ENCODE measurements at regions not wholly inside any gene's neighbourhood (a gene's known extent, or its start where the extent isn't known, plus 50 kb on each side); places are given as distances from the start of the nearest gene placed in this dataset.
"Not testable (repeated sequence)": the region's sequence is repeated elsewhere in the genome, so short reads cannot be mapped to it uniquely, and the experiment has no call there.

DNA sequence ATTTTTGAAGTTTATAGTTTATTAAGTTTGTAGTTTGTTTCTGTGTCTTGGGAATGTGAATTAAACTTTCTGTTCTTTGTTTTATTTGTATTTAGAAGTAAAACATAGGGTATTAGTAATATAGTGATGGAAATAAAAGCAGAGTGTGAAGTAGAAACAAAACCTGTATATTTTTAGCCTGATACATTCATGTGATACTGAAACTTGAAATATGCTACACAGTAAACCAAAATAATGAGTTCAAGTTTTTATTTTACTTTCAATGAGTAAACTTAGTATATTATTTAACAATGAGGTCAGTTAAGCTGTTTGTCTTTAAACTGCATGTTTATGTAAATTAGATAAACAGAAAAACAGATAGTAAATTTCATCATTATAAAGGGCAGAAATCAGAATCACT lies 1592.6 kb downstream of the GRIK2 start:
- DNase-seq: no peak

DNA sequence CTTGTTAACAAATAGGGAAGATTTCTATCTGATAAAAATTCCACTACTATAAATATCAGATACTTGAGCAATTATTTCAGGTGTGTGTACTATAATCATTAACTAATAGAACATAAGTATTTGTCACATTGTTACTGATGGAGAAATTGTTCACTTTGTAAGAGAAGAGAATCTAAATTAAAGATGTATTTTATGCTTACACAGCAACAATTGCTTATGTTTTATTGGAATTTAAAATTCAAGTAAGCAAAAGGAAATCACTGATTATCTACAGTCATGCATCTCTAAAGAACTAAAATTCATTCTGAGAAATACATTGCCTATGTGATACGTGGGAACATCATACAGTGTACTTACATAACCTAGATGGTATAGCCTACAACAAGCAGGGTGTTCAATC lies 1590.8 kb downstream of the GRIK2 start:
- no peak for DNase-seq

DNA sequence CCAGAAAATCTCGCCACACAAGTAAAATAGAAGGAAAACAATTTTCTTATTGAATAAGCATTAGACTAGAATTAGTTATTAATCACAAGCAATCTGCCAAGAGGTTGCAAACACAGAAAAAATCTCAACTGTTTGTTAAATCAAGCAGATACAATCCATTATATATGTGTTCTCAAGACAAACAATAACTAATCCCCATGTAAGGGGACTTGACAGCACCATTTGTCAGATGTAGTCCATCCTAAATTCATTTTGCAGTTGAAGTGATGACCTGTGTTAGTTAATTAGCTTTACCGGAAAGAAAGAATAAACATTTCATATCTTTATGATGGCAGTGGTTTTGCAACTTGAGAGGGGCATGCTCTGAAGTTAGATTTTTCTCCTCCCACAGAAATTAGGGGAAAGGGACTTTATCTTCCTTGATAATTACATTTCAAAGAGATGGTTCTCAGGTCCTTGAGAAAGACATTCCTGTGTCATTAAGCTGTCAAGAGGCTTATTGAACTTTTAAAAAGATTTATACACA lies 1588.0 kb downstream of the GRIK2 start:
- DNase-seq: no peak

DNA sequence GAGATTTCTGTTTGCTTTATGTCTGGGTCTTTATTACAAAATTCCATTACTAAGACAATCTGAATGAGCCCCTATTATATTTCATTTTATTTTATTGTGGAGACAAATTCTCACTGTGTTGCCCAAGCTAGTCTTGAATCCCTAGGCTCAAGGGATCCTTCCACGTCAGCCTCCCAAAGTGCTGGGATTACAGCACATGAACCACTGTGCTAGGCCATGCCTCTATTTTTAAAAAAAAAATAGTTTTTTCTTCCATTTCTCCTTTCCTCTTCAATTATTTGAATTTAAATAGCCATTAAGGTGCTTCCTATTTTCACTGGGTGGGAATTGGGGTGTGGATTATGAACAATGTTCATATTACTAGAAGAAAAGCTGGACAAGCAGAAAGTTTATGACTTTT lies 1587.4 kb downstream of the GRIK2 start:
- no peak for DNase-seq

DNA sequence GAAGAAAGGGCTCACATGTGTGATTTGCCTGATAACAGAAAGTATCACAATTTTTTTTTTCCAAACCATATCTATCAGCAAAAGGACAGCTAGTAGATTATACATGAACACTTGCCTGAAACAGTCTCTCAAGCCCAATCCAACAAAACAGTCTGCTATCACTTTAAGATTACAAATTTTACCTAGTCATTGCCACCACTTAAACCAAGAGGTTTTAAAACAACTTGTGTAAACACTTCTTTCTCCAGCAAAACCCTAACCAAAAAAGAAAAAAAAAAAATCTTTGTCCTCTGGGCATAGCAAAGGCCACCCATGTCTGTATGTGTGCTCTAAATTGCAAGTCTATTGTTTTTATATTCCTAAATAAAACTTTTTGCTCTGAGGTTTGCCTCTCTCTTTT lies 1568.4 kb downstream of the GRIK2 start:
- no peak for DNase-seq

DNA sequence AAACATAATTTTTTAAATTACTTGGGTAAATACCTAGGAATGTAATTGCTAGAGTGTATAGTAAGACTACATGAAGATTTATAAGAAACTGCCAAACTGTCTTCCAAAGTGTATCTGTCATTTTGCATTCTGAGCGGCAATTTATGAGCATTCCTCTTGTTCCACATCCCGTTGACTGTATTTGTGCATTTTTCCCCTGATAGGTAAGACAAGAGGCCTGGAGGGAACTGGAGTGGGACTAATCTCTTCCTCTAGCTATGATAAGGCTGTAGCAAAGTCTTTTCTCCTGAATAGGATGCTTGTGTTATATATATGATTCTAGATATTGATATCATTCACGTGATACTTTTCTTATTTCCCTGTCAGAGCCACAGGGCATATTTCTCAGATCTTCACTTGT lies 1557.5 kb downstream of the GRIK2 start:
- no peak for DNase-seq

DNA sequence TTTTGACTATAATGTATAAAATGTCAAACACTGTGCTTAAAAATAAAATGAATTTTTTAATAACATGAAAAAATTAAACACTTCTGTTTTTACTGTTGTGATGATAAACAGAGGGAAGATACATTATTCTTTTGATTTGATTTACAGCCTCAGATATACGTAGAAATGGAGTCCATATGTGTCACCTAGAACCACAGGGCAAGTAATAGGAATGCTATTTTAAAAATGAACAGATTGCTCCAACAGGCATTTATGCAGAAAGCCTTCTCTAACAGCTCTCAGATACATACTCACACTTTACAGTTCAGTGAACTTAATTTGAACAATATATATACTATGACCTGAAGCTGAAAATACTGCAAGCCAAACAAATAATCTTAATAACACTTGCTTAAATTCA lies 1551.0 kb downstream of the GRIK2 start:
- no peak for DNase-seq

DNA sequence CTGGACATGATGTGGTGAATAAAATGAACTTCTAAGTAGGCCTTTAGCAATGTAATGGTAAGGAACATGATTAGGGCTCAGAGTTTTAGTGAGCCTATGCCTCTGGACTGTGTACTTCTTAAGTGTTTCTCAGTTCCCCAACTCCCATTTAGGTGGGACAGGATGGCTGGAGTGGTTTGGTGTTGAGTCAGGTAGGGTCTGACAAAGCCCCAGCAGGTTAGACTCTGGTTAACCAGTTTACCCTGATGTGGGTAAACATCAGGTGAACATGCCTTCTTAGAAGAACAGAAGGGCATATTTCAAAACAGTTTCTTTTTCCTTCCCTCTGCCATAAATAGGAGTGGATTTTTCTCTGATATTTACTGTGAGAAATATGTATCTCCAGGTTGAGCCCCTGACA lies 1548.7 kb downstream of the GRIK2 start:
- DNase-seq: no peak

DNA sequence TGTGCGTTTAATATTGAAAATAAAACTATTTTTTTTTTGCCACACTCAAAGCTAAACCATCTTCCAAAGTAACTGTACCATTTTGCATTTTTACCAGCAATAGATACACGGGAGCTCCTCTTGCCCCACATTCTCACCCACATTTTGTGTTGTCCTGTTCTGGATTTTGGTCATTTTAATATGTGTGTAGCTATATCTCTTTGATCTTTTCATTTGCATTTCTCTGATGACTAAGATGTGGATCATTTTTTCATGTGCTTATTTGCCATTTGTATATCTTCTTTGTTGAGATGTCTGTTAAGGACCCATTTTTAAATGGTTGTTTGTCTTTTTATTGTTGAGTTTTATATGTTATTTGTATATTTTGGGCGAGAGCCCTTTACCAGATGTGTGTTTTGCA lies 1543.5 kb downstream of the GRIK2 start:
- no peak for DNase-seq

DNA sequence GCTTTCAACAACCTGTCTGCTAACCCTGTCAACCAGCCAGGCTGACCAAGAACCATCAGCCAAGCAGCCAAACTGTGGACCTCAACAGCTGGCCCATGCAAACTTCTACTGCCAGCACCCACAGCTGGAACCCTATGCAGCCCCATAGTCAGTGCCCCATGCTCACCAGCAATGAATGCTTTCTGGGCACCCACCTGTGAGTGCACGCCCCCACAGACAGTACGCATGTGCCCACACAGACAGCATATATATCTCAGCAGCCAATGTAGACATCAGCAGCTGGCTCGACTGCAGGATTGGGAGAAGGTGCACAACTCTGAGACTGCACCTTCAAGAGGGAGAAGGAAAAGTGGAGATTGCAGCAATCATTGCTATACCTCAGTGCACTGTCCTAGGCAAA lies 1534.6 kb downstream of the GRIK2 start:
- DNase-seq: no peak

DNA sequence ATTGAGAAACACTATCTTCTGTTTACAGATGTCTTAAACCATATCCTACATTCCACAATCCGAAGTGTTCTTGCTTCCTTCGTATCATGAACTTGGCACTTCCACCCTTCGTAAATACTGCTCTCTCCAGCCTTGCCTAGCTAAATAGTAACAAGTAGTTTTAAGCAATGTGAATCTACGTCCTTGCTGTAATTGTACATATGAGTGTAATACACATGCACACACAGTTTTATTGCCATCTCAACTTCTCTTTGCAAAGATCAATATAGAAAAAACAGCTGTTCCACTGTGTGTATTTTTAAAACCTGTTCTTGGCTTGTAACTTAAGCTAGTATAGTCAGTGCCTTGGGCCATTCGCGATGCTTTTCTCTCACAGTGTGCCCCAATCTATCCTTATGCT lies 1524.7 kb downstream of the GRIK2 start:
- DNase-seq: no peak

DNA sequence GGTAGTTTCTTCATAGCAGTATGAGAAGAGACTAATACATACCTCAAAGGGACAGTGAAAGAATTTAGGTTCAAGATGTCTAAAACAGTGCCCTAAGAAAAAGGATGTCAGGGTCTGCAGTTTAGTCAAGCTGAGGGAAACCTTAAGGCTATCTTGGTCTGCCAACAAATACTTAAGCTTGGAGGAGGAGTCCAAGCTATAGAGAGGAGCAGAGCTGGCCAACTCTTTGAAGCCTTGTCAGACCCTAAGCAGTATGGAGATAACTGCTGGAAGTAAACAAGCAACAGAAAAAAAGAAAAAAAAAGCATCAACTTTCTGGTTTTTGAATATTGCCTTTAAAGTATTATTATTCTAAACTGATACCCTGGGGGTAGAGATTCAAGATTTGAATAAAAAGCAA lies 1518.1 kb downstream of the GRIK2 start:
- no peak for DNase-seq

DNA sequence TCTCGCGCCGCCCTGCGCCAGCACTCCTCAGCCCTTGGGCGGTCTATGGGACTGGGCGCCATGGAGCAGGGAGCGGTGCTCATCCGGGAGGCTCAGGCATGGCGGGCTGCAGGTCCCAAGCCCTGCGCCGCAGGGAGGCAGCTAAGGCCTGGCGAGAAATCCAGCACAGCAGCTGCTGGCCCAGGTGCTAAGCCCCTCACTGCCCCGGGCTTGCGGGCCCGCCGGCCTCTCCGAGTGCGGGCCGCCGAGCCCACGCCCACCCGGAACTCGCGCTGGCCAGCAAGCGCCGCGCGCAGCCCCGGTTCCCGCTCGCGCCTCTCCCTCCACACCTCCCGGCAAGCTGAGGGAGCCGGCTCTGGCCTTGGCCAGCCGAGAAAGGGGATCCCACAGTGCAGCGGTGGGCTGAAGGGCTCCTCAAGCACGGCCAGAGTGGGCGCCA lies 1517.2 kb downstream of the GRIK2 start:
- DNase-seq: not testable (repeated sequence)

DNA sequence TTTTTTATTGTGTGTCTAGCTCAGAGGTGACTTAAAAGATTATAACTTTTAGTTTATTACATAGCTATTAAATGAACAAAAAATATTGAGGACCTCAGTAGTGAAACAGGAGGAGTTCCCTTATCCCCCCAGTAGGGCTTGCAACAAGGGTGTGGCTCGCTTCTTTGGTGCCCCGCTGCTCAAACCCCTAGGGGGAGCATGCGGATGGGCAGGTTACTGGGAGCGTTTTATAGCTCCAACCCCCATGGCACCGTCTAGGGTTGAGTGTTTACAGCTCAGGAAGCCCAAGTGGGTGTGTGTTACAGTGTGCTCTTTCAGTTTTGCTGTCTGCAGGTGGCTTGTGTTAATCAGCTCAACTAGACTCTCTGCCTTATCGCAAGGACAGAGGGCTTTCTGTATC lies 1513.7 kb downstream of the GRIK2 start:
- no peak for DNase-seq

DNA sequence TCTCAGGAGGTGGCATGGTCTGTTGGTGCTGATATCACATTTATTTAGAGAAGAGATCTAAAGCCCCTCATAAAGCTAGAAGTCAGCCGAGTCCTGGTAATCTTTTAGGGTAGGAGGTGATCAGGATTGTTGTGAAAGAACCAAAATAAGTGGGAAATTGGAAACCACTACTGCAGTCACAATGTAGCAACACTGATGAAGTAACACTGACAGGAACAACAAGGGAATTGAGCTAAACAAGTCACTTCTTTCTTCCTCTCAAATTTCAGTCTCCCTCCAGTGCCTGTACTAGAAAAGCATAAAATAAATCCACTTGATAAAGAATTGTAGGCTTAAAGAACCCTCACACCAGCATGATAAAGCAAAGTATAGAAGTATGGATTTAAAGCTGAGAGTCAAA lies 1509.0 kb downstream of the GRIK2 start:
- no peak for DNase-seq

DNA sequence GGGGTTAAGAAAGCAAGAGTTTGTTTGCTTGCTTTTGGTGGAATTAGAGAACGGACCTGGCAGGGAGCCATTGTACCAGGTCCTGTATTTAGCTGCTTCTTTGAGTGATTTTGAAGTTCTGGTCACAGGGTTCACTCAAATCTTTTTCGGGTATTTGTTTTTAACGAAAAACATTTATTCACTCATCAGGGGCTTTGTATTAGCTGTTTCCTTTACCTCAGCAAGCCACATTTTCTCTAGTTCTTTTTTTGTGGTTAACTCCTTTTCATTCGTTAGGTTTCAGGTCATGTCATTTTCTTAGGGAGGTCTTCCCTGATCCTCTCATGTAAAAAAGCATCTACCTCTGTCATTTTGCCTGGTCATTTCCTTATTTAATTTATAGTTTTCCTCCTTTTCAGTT lies 1502.2 kb downstream of the GRIK2 start:
- DNase-seq: no peak

DNA sequence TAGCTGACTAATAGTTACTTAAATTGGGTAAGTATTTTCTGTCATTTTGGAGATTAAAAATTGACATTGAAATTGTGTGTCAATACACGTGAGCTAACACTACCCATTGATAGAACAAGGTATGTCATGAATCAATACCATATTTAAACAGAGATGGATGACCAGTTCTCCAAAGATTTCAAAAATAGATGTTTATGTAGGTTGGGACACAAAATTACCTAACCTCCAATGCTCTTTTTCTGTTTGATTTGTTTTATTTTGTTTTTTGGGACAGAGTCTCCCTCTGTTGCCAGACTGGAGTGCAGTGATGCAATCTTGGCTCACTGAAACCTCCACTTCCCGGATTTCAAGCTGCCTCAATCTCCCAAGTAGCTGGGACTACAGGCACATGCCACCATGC lies 1491.7 kb downstream of the GRIK2 start:
- no peak for DNase-seq

DNA sequence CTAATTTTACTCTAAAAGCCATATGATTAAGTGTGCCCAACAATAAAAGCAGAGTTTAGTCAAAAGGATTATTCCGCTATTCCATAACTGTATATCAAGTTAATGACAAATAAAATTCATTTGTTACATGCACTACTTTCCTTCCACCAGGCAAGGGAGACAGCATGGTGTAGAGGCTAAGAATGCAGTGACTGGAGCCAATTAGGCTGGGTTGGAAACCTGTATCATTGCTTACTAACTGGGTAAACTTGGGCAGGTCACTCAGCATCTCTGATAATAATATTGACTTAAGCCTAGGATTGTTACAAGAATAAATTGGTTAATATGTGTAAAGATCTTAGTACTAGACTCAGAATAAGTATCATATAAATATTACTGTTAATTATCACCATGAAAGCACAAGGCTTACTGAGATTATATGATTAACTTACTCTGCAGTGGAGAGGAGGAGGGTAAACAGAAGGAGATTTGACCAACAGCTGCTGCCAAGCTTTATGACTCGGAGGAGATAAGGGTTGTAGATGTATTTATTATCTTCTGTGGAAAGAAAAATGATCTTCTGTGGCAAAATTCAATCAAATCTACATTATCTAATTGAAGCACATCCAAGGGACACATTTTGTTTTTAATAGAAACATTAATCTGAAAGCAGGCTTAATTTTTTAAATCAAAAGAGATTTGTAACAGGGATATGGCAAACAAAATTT lies 1459.9 kb downstream of the GRIK2 start:
- no peak for DNase-seq

DNA sequence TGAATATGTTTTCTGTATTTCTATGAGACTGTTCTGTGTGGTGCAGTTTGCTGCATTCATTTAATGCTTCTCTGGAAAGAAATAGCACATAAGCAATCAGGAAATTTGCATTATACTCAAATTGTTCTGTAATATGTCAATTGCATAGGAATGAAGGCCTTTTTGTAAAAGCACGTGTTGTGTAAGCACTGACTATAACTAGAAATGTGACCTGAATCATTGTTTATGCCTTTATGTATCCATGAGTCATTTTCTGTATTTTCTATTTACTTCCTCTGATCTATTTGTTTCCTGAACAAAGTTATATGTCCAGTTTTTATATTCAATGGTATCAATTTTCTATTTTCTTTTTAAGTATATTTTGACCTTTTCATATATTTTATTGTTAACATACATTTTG lies 1455.3 kb downstream of the GRIK2 start:
- no peak for DNase-seq

DNA sequence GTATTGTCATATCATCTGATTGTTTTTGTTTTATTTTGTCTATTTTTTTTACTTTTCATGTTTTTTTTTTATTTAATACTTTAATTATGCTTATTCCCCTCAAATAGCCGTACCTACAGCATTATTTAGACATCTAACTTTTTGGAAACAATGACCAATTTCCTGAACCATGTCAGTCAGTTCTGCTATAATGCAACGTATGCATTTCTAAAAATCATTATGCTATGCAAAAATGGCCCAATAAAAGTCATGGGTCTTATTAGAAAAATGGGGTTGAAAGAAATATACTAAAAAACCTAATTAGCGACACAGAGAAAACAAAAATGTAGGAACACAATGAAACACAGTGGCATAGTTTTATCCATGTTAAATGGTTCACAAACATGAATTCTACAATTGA lies 1454.7 kb downstream of the GRIK2 start:
- DNase-seq: no peak

DNA sequence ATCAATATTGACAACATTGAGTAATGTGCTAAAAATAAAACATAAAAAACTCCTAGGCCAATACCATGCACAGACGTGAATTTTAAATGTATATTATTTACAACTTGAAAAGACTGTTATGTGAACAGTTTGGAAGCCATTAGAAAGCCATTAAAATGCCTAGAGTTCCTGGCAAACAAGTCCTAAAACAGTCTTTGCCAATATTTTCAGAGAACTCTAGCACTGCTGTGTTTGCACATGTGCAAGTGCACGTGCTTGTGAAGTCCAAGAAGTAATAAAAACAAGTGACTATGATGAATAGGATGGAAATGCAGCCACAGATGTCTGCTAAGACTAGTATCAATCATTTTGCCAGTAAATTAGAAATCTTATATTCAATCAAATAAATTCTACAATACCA lies 1447.6 kb downstream of the GRIK2 start:
- no peak for DNase-seq

DNA sequence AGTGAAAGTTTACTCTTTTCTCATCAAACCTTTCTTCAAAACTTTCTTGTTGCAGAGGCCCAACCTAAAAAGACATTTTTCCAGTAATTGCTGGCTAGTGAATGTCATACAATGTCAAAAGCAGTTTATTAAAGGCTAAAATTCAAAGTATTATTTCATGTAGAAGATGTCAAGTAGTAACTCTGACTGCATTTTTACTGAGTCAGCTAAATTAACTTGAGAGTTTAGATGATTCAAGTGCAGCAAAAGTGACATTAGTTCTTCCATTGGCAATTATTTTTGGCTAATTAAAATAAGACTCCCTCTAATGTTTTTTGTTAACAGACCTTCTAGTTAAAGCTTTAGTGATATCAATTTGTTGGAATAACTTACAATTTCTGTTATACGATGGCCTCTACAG lies 1438.5 kb downstream of the GRIK2 start:
- DNase-seq: no peak

DNA sequence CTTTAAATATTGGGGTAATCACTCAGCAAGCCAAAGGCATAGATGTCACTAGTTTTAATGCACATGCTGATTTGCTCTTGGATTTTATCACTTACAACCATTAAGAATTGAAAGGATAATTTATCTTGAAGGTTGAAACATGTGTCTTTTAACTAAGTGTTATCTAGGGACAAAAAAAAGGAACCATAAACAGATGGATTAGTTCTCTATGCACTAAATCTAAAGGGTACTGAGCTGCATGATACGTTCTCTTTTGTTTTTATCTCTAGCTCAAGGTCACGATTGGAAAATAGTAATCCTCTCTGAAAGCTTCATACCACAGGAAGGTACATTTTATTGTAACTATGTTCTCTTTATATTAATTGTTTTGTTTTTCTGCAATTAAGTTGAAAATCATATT lies 1426.6 kb downstream of the GRIK2 start:
- no peak for DNase-seq

DNA sequence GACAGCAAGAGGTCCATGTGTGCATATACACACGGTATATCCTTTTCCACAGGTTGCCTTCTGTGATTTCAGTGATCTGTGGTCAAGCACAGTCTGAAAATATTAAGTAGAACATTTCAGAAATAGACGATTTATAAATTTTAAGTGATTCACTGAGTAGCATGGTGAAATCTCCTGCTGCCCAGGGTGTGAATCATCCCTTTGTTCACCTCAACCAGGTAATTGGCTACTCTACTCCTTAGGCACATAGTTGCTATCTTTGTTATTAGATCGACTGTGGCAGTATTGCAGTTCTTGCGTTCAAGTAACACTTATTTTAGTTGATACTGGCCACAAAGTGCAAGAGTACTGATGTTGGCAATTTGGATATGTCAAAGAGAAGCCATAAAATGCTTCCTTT lies 1421.7 kb downstream of the GRIK2 start:
- DNase-seq: no peak
